Stimulated activated CD4-positive, alpha-beta T cell treated with anti-CD3 and anti-CD28 coated beads, Interleukin-12 subunit alpha, Interleukin-12 subunit beta, amount 100 ng/mL, for 48 hours (primary cell): ENCODE measurements at regions not wholly inside any gene's neighbourhood (a gene's known extent, or its start where the extent isn't known, plus 50 kb on each side); places are given as distances from the start of the nearest gene placed in this dataset.

ENCODE experiments used
- DNase-seq, 3 donors: peaks; one replicate each; pipeline ENCODE4 v3.0.0-alpha.2; 2020; ENCODE audit warnings: low read depth in 2 of 3, low spot score in 1 of 3

DNA sequence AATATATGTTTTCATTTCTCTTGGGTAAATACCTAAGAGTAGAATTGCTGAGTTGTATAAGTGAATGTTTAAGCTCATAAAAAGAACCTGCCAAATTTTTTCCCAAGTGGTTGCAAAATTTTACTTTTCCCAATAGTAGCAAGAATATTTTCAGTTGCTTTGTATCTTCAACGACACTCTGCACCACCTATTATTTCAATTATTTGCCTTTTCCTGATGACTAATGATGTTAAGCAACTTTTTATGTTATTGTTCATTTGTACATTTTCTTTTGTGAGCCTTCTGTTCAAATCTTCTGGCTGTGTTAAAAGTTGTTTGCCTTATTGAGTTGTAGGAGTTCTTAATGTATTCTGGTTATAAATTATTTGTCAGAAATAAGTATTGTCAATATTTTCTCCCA is 299.1 kb upstream of the NRIP1 start:
- DNase-seq, result no peak

DNA sequence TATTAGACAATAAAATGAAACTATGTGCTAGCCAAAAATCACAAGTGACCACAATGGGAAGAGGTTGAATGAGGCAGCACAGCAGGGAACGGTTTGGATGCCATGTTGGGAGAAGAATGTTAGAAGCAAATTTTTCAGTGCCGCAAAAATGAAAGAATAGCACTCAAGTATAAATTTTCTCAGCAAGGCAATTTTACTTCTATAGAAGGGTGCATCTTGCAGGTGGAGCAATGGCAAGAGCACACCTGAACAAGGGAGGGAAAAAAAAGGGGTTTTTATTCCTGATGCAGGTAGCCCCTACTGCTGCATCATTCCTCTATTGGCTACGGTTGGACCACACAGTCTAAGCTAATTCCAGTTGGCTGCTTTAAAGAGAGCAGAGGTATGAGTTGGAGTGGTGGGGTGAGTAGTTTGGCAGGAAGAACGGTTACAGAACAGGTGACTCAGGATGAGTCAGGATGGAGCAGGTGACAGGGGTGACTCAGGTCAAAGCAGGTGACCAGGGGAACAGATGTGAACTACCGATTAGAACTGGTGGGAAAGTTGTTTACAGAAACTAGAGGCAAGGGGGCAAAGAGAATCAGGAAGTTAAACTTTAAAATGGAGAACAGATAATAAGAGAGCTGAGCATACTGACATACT is 301.1 kb upstream of the NRIP1 start:
- DNase-seq, result no peak

DNA sequence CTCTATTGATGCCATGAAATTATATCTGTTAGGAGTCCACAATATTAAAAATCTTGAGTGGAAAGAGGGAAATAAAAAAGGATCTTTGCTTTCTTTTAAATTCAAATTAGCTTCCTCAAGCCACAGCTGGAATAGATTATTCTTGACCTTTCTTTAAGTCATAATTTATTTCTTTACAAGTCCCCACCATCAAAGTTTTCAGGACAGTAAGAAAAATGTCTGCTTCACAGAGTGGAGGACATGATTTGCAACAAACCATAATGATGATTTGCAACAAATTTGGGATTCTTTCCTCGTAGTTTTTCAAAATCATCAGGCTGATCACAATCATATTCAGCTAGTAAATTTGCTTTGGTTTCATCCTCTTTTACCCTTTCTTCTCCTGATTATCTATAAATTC is 301.8 kb upstream of the NRIP1 start:
- DNase-seq, result no peak

DNA sequence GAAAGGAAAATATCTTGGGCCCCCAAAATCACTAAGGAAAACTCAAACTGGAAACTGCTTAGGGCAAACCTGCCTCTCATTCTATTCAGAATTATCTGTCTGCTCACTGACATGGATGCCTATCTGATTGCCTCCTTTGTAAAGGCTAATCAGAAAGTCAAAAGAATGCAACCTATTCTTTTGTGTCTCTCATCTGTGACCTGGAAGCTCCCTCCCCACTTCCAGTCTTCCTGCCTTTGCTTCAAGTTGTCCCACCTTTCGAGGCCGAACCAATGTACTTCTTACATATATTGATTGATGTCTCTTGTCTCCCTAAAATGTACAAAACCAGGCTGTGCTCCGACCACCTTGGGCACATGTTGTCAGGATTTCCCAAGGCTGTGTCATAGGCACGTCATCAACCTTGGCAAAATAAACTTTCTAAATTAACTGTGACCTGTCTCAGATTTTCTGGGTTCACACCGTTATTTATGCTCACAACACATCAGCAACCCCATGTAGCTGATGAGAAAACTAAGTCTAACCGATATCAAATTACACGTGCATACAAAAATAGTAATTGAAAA is 302.3 kb upstream of the NRIP1 start:
- no peak for DNase-seq

DNA sequence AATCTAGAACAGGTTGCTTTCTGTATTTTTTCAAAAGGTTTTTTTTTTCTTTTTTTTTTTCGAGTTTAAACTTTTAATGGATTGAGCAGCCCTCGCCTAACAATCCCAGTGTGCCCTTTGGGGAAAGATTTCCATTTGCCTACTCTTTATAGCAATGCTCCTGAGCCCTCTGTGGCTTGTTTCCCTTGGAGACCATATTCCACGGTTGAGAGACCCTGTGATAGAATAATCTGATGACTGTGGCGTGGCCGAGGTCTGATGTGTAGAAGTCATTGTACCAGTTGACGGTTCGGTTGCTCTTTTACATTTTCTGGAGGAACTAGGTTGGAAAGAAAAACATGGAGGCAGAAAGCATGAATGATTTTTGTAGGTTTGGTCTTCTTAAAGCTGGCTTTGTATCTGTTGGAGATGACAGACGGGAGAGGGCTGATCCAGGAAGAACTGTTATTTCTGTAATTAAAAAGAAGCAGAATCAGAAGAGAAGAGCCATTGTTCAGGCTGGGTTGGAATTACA is 305.7 kb upstream of the NRIP1 start:
- DNase-seq, result no peak

DNA sequence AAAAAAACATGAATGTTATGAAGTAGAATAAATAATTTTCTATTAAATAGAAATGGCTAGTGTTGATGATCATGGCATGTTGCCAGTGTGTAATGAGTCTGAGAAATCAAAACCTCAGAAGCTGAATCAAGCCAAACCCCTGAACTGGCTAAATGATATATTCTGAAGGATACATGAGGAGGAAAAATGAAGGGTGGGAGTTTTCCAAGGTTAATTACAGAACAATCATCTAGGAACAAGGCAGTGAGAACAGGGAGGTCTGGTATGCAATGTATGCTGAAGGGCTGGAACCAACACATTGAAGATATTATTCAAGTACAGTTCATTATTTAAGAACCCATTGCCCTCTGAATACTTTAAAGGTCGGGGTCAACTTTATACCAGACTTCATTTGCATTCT is 309.1 kb upstream of the NRIP1 start:
- DNase-seq, result no peak

DNA sequence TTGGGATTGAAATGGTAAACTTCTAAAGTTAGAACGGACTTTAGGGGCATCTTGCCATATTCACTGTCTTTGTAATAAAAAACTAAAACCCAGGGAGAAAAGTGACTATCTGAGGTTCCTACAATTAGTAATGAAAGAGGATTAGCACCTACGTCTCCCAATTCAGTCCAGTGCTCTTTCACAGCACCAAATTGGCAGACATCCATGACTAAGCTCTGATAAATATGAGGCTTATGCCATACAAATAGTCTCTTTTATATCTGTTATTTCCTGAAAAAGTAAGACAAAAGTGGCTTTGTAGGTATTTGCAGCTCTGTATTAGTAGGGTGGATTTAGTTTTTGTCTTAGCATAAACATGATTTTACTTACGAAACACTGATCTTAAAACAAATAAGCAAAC is 315.0 kb upstream of the NRIP1 start:
- DNase-seq, result no peak

DNA sequence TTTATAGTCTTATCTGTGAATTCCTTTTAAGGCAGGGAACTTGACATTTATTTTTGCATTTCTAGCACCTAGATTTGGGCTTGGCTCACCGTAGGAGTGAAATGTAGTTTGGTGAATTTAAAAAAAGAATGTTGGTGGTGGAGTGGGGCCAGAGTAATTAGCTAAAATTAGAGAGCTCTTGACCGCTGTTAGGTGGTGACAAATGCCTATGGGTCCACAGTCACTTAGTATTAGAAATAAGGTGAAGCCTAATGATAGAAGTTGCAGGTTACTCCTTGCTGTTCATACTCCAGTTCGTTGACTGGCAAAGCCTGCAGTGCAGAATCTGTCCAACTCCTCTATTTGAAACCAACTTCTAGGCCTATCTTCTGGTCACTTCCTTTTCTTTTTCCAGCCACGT is 318.8 kb upstream of the NRIP1 start:
- no peak for DNase-seq

DNA sequence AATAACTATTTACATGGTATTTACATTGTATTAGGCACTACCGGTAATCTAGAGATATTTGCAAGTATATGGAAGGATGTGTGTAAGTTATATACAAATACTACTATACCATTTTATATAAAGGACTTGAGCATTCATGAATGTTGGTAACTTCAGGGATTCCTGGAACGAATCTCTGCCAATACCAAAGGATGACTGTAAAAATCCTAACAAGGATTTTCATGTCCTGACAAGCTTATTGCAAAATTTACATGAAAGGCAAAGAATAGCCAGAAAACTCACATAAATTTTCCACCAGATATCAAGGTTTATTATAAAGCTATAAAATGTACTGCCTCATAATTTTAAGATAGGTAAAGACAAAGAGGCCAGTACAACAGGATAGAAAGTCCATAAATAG is 325.2 kb upstream of the NRIP1 start:
- no peak for DNase-seq

DNA sequence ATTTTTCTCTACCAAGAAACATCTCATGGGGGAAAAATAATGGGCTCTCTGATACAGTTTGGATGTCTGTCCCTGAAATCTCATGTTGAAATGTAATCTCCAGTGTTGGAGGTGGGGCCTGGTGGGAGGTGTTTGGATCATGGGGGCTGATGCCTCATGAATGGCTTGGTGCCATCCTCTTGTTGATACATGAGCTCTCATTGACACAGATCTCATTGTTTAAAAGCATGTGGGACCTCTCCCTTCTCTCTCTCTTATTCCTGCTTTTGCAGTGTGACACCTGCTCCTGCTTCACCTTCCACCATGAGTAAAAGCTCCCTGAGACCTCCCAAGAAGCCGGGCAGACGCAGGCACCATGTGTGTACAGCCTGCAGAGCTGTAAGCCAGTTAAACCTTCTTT is 332.5 kb upstream of the NRIP1 start:
- no peak for DNase-seq

DNA sequence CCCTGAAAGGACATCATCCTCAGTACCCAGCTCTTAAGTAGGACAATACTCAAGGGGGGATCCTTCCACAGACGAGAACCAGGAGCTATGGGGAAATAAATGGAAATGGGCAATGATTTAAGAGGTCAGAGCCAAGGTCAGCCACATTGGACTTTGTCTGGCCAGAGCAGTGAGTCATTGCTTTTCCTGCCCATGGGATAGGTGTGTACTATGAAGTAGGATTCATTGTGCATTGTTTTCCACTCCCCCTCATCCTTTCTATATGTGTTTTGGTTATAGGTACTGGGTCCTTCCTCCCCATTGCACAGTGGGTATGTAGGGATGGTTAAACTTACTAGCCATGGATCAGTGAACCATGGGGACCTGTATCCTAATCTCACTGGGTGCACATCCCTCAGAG is 328.9 kb upstream of the USP25 start:
- DNase-seq, result no peak

DNA sequence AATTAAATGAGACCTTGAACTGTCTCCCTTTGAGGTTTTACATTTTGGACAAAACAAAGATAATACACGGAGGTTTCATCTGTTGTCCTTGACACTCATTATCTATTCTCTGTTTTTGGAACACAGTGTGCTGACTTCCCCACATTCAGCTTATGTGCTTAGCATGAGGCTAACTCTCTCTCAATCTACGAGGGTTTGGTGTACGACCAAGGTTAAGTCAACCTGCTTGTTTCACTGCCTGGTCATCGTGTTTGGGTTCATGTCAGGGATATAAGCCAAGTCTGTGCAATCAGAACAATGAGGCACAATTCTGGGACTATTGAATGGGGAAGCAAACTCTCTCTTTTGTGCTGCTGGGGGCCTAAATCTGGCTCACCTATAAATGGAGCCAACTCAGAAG is 328.5 kb upstream of the USP25 start:
- DNase-seq, result no peak

DNA sequence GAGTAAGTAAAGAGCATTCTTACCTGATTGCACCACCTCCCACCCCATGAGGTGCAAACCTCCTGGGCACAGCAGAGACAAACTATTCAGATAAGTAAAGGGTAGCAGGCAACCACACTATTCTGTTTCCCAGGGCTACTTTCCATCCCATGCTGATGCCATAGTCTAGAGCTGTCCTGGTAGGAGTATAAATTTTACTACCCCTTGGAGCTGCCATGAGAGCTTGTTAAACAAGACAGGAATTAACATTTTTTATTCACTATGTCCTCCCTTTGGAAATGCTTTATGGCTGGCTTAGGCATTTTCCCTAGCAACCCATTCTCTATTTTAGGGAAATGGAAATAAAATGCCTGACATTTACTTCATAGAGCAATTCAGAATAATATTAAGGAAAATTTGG is 324.6 kb upstream of the USP25 start:
- no peak for DNase-seq

DNA sequence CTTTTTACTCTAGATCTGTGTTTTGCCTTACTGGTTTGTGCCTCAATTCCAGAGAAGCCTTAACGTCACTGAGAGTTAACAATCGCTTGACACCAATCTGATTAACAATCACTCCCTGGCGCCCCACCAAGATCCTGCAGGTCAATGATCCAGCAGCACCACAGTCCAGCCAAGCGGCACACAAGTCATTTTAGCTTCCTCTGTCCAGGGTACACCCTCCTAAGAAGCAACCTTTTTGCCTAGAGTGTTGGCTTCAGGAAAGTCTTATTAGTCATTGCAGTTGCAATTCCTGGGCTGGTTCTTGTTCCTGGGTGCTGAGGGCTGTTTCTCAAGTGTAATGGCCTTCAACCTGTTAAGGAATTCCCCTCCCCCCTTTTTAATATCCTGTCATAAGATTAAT is 323.0 kb upstream of the USP25 start:
- no peak for DNase-seq

DNA sequence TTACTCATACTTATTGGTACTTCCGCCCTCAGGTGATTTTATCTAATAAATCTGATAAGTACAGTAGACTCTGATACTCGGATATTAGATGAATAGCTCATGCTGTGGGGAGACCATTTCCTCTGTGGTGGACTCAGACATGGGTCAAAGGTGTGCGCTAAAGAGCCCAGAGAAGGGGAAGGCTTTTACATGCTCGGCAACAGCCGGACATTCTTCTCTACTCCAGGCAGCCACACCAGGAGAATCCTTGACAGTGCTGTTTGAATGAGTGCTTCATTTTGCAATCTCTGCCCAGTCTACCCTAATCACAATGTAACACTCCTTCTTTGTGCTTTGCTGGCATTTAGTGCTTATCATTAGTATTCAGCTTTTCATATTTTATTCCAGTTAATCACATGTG is 322.2 kb upstream of the USP25 start:
- no peak for DNase-seq

DNA sequence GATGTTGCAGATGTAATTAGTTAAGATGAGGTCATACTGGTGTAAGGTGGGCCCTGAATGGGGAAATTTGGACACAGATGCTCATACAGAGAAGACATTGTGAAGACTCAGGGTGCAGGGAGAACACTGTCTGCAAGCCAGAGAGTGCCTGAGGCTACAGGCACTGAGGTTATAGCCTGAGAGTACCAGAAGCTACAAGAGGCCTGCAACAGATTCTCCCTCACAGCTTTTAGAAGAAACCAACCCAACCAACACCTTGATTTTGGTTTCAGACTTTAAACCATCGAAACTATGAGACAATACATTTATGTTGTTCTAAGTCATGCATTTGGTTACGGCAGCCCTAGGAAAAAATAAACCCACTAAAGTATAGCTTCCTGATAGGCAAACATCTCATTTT is 321.7 kb upstream of the USP25 start:
- no peak for DNase-seq

DNA sequence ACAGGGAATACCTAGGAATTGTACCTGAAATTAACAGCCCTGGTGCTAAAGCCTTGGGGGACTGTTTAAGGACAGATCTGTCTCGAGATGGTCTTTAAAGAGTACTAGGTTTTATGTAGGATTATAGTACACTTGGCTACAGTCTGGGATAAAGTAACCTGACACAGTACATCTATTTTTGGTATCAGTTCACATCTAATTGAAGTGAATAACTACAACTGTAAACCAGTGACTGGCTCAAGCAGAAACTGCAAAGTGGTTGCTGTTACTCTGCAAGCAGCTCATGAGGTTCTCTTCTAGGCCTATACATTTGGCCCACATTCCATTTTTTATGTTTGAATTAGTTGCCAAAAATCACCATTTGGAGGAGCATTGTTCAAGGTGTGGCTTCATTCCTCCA is 320.8 kb upstream of the USP25 start:
- no peak for DNase-seq

DNA sequence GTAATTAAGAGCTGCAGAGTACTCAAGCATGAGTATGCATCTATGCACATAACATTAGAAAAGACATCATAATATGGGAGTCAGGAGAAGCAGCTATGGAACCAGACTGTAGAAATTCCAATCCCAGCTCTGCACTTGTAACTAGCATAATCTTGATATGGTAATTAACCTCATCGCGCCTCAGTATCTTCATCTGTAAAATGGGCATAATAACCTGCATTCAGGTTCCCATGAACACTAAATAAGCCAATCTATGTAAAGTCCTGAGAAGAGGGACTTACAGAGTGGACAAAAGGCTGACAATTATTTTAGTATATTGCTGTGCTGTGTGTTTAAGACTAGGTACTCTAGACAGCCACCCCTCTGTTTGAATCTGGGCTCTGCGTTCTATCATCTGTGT is 318.9 kb upstream of the USP25 start:
- no peak for DNase-seq

DNA sequence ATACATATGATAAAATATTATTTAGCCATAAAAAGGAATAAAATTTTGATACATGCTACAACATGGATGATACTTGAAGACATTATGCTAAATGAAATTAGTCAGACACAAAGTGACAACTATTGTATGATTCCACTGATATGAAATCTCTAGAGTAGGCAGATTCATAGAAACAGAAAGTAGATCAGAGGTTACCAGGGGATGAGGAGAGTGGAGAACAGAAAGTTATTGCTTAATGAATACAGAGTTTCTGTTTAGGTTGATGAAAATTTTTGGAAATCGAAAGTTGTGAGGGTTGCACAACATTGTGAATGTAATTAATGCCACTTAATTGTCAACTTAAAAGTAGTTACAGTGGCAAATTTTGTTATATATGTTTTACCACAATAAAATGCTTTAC is 315.7 kb upstream of the USP25 start:
- DNase-seq, result no peak

DNA sequence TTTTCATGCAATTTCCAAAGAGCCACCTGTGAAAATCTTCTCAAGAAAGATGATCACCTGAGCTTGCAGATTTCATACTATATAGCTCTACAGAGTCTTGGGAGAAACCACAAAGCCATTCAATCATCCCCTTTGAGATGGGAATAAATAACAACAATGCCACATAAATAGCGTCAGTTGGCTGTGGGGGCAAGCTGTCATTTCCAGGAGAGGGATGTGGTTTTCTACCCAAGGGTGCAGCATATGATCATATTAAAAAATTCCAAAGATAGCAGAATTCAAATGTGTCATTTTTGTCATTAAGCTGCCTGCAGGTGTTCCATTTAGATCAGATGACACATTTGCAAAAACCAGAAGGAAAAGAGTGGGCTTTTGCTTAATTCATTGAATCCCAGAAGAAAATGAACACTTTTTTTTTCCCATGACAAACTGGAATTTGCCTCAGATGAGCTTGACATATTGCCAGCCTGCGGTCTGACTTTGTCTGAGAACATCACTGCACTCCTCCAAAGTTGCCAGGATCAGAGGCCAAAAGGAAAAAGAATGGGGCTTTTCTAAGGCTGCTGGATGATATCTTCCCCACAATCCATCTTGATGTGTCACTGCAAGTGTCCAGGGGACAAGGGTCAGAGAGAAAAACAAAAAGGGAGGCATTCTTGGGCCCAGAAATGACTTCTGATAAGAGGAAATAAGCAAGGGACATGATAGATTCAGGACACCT is 314.1 kb upstream of the USP25 start:
- DNase-seq, result no peak

DNA sequence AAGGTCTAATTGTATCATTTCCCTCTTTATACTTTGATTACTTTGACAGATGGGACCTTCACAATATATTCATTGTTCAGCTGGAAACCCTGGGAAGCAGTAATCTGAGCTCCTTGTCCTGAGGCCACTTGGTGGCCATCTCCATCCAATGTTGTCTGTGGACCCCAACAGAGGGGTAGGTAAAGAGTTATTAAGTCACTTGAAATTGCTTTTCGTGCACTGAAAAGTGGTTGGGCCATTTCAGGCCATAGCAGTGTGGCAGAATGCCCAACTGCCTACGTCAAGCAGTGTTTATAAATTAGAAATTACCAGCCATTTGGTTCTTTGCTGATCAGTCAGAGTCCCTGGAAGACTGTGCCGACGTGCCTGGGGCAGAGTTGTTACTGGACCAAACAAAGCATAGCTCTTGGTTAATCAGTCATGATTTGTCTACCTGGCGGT is 308.3 kb upstream of the USP25 start:
- DNase-seq, result no peak

DNA sequence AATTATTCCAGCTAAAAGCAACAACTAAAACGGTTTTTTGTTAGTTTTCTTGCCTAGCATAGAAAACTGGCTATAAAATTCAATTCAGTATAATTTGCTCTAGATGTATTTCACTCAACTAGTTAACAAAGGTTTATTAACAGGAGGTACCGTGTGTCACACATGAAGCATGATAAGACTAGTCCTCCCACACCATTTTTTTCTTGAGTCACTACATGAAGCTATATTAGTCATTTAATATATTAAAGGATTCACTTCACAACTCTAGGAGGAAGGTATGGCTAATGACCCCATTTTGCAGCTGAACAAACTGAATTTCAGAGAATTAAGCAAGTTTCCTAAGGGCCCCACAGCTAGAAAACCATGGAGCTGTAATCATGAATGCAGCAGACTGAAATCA is 307.8 kb upstream of the USP25 start:
- DNase-seq, result no peak

DNA sequence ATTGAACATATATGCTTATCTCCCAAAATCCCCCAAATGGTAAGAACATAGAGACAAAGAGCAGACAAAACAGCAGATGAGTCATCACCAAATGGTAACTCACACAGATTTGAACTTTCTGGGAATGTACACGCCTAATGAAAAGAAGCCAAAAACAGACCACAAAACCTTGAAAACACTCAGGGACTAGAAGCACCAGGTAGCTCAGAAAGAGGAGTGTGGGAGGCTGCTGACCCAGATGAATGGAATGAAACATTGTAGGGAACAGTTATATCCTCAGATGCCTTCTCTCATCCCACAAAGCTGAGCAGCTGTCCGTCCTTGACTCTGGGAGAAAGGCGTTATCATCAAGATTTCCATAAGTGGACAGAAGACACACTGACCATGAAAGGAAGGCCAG is 307.0 kb upstream of the USP25 start:
- DNase-seq, result no peak
